ENCODE measurements at regions not wholly inside any gene's neighbourhood (a gene's known extent, or its start where the extent isn't known, plus 50 kb on each side); places are given as distances from the start of the nearest gene placed in this dataset.

DNA sequence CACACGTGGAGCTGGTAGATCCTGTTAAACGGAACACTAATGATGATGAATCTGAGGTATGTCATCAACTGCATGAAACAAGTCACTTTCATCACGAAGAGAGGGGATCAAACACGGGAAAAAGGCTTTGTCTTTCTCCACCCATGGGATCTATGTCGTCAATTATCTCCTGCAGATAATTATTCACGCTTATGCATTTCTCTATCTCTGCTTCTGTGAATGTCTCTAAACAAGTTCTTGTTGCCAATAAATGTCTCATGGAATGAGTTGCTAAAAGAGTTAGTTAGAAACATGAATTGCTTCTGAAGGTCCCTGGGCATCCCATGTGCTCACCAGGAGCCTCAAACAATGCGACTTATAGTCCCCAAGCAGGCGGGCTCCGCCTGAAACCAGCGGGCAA lies 1228.2 kb upstream of the TMEM132C start:
- no peak for TF ChIP-seq CTCF (IDR thresholded peaks at IDR 0.05)
- TF ChIP-seq POLR2A (IDR thresholded peaks at IDR 0.05), result no peak

Measured in adrenal gland (tissue), 5 donors.